HuH-7.5 (cell line): ENCODE measurements at regions not wholly inside any gene's neighbourhood (a gene's known extent, or its start where the extent isn't known, plus 50 kb on each side); places are given as distances from the start of the nearest gene placed in this dataset.

Experiments
- DNase-seq: peaks from one replicate; pipeline ENCODE4 v3.0.0; 2011; ENCODE audit warnings: low spot score

- no peak for DNase-seq
Observed at GRCh38 chr16:26889740-26890139, 177.0 kb upstream of the C16orf82 start.

DNA sequence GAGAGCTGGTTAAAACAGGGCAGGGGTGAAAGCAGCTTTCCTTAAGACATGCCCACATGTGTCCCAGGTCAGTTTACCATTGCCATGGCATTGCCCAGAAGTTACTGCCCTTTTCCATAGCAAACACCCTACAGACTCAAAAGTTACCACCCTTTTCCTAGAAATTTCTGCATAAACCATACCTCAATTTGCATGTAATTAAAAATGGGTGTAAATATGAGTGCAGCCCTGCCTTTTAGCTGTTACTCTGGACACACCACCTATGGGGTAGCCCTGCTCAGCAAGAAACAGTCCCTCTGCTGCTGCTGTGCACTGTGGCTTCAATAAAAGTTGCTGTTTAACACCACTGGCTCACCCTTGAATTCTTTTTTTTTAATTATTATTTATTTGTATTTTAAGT, 168.5 kb upstream of the C16orf82 start:
- no peak for DNase-seq

- DNase-seq: no peak
Observed at GRCh38 chr16:26901196-26901861, 165.4 kb upstream of the C16orf82 start.

- DNase-seq: no peak
Observed at GRCh38 chr16:26901983-26902382, 164.7 kb upstream of the C16orf82 start.

DNA sequence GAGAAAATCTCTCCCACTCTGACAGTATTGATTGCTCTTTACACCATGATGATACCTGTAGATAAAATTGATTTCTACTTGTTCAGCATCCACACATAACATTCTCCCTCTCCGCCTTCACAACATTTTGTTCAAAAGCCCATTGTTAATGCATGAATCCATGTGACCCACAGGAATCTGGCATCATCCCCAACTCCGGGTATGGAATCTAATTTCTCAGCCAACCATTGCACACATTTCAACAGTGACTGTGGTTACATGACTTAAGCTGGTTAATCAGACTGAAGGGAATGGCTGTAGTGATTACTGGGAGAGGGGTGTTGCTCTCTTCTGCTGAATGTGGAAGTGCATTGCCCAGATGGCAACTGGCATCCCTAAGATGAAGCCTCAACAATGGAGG, 161.4 kb upstream of the C16orf82 start:
- no peak for DNase-seq

GRCh38 chr16:26909623-26910022, 157.1 kb upstream of the C16orf82 start:
- no peak for DNase-seq

- DNase-seq: no peak
Observed at GRCh38 chr16:26911436-26911835, 155.3 kb upstream of the C16orf82 start.

GRCh38 chr16:26913851-26914250, 152.9 kb upstream of the C16orf82 start:
- DNase-seq: no peak

DNA sequence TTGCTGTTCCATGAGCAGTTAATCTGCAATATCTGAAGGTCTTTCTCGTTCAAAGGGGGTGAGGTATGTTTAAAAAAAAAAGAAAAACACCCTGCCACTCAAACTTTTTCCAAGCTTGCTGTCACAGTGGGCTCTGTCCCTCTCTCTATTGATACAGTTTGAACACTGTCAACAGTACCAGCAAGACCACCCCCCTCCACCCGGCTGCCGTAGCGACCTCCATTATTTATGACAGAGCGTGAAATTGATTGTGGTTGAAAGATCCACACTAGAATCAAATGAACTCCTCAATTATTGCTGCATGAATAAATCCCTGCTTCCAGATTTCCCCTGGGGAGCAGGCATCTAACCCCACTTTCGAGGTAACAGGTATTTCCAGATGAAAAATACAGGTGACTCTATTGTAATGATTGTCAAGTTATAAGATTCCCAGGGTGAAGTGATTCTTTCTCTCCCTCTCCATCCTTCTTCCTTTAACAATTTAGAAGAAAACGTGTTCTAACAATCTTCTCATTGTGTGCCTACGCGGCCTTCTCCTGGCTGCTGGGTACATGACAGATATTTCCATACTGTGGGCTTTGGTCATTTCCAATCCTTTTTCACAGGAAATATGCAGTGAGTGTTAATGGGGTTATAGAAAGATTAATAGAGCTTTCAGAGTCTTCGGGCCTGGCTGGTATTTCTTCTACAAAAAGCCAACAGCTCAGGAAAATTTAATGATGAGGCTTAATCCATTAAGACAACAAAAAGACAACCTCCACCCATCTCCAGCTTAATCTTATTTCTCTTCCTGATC, 135.7 kb upstream of the C16orf82 start:
- DNase-seq: no peak

GRCh38 chr16:26950636-26951035, 116.1 kb upstream of the C16orf82 start:
- no peak for DNase-seq

- no peak for DNase-seq
Observed at GRCh38 chr16:26951950-26952349, 114.8 kb upstream of the C16orf82 start.

- DNase-seq: no peak
Observed at GRCh38 chr16:26952411-26952810, 114.3 kb upstream of the C16orf82 start.

DNA sequence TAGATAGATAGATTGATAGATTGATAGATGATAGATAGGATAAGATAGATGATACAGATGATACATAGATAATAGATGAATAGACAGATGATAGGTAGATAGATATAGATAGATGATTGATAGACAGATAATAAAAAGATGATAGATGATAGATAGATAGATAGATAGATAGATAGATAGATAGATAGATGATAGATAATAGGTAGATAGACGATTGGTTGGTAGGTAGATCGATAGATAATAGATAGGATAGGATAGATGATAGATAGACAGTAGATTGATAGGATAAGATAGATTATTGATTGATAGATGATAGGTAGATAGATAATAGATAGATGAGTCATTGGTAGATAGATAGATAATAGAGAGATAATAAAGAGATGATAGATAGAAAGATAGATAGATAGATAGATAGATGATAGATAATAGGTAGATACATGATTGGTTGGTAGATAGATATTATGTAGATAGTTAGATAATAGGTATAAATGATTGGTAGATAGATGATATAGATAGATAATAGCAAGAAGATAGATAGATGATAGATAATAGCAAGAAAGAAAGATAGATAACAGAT, 109.4 kb upstream of the C16orf82 start:
- DNase-seq: no peak

GRCh38 chr16:26959416-26960009, 107.2 kb upstream of the C16orf82 start:
- DNase-seq: no peak

GRCh38 chr16:26961459-26961858, 105.3 kb upstream of the C16orf82 start:
- no peak for DNase-seq

- DNase-seq: no peak
Observed at GRCh38 chr16:26963109-26963508, 103.6 kb upstream of the C16orf82 start.

DNA sequence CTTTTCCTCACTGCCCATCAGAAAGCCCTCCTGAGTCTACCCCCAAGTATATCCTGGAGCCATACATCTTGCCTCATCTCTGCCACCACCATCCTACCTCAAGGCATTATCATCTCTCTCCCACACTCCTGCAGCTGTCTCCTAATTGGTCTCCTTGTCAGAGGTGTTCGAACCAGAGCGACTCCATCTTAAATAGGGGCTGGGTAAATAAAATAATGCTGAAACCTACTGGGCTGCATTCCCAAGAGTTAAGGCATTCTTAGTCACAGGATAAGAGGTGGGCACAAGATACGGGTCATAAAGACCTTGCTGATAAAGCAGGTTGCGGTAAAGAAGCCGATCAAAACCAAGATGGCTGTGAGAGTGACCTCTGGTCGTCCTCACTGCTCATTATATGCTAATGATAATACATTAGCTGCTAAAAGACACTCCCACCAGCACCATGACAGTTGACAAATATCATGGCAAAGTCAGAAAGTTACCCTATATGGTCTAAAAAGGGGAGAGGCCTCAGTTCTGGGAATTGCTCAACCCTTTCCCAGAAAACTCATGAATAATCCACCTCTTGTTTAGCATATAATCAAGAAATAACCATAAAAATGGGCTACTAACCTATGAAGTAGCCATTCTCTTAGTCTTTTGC, 97.0 kb upstream of the C16orf82 start:
- no peak for DNase-seq

- DNase-seq: no peak
Observed at GRCh38 chr16:26970292-26970691, 96.4 kb upstream of the C16orf82 start.

GRCh38 chr16:26976873-26977272, 89.9 kb upstream of the C16orf82 start:
- DNase-seq: no peak

DNA sequence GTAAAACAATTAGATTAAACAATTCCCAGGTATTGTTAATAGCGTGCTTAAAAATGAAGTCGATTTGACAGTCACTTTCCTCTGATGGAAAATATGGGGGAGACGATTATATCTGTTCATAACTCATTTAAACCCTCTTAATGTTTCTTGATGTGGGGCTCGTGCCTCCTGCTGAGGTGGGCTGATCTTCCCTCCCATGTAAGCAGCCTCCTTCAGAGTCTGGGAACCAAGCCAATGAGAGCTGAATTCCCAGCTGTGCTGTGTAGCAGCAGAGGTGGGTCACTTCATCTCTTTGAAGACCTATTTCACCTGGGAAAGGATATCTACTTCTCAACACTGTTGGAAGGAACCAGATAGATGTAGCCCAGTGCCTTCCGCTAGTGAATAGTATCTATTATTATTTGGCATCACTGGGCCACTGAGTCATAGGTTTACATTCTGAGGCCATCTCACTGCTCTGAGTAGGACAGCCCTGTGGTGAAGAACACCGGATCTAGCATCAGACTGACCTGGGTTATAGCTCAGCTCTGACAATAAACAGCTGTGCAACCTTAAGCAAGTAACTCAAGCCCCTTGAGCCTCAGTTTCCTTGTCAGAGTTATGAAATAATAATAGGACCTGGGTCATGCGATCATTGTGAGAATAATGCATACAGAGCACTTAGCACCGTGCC, 85.3 kb upstream of the C16orf82 start:
- DNase-seq: no peak

DNA sequence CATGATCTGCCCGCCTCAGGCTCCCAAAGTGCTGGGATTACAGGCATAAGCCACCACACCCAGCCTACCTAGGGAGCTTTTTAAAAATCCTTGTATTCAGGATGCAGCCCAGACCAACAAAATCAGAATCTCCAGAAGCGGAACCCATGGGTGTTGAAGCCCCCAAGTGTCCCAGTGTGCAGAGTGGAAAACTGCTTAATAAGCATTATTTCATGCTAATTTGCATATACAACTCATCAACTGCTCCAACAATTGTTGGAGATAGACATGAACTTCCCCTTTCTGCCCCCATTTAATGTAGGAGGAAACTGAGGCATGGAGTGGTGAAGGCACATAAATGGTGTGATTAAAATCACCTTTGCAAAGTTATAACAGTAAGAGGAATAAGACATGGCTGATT, 84.3 kb upstream of the C16orf82 start:
- no peak for DNase-seq

GRCh38 chr16:26983426-26983825, 83.3 kb upstream of the C16orf82 start:
- no peak for DNase-seq
